ENCODE measurements at regions not wholly inside any gene's neighbourhood (a gene's known extent, or its start where the extent isn't known, plus 50 kb on each side); places are given as distances from the start of the nearest gene placed in this dataset.
"Not testable (repeated sequence)": the region's sequence is repeated elsewhere in the genome, so short reads cannot be mapped to it uniquely, and the experiment has no call there.

- WGBS, 10 experiments, result no CpG with 5 or more reads among the region's 10 CpGs
Observed at GRCh38 chr18:15001795-15002107, 253.8 kb downstream of the ANKRD30B start.

GRCh38 chr18:15002765-15003164, 254.8 kb downstream of the ANKRD30B start:
- H3K27ac ChIP-seq; ATAC-seq (replicated peaks in 6 of 8); H3K4me1 ChIP-seq (replicated peaks in 1 of 2); H3K4me3 ChIP-seq; in situ Hi-C loops (cut with MboI; ENCODE audit: low pct_unique_long_range_greater_than_20kb in 2 of 9, low sequenced_read_pairs in 9 of 9, unreplicated experiment in 9 of 9): not testable (repeated sequence)
- WGBS, 10 experiments, result no CpG with 5 or more reads among the region's 3 CpGs

More at GRCh38 chr18:15001795-15002107, 253.8 kb downstream of the ANKRD30B start:
- ATAC-seq (replicated peaks in 6 of 8); H3K27ac ChIP-seq; H3K4me1 ChIP-seq (replicated peaks in 1 of 2); in situ Hi-C loops (cut with MboI; ENCODE audit: low pct_unique_long_range_greater_than_20kb in 2 of 9, low sequenced_read_pairs in 9 of 9, unreplicated experiment in 9 of 9); H3K4me3 ChIP-seq: not testable (repeated sequence)

GRCh38 chr18:15003231-15003630, 255.3 kb downstream of the ANKRD30B start:
- ATAC-seq (replicated peaks in 6 of 8); H3K27ac ChIP-seq; H3K4me1 ChIP-seq (replicated peaks in 1 of 2); H3K4me3 ChIP-seq; in situ Hi-C loops (cut with MboI; ENCODE audit: low pct_unique_long_range_greater_than_20kb in 2 of 9, low sequenced_read_pairs in 9 of 9, unreplicated experiment in 9 of 9): not testable (repeated sequence)
- no CpG with 5 or more reads among the region's 12 CpGs for WGBS, 10 experiments

- H3K4me3 ChIP-seq, result not testable (repeated sequence)
Observed at GRCh38 chr18:15003636-15004269, 255.8 kb downstream of the ANKRD30B start.

GRCh38 chr18:15004270-15004973, 256.4 kb downstream of the ANKRD30B start:
- H3K27ac ChIP-seq; H3K4me3 ChIP-seq; H3K4me1 ChIP-seq (replicated peaks in 1 of 2); ATAC-seq (replicated peaks in 6 of 8); in situ Hi-C loops (cut with MboI; ENCODE audit: low pct_unique_long_range_greater_than_20kb in 2 of 9, low sequenced_read_pairs in 9 of 9, unreplicated experiment in 9 of 9): not testable (repeated sequence)
- 80% methylated on average over 2 of the region's 22 CpGs; no CpG with 5 or more reads in 8 of the 10 experiments for WGBS, 10 experiments

More at GRCh38 chr18:15003636-15004269, 255.8 kb downstream of the ANKRD30B start:
- 40% methylated on average over 2 of the region's 18 CpGs; no CpG with 5 or more reads in 9 of the 10 experiments for WGBS, 10 experiments
- H3K27ac ChIP-seq; in situ Hi-C loops (cut with MboI; ENCODE audit: low pct_unique_long_range_greater_than_20kb in 2 of 9, low sequenced_read_pairs in 9 of 9, unreplicated experiment in 9 of 9); H3K4me1 ChIP-seq (replicated peaks in 1 of 2); ATAC-seq (replicated peaks in 6 of 8): not testable (repeated sequence)

- Histone ChIP-seq H3K4me3 (no peak overlapping the region), H3K4me1 (replicated peaks in 1 of 2) (no peaks in the 10 kb centered on the region), H3K27ac (no peak overlapping the region)
- whole genome bisulfite sequencing, 10 experiments, result 60% methylated on average over 1 of the region's 28 CpGs; no CpG with 5 or more reads in 9 of the 10 experiments
- in situ Hi-C loops (cut with MboI; ENCODE audit: low pct_unique_long_range_greater_than_20kb in 2 of 9, low sequenced_read_pairs in 9 of 9, unreplicated experiment in 9 of 9), result no loop called here
- ATAC-seq (replicated peaks in 6 of 8), result no peak
Observed at GRCh38 chr18:15005313-15006130, 257.6 kb downstream of the ANKRD30B start.

GRCh38 chr18:15006616-15007015, 258.6 kb downstream of the ANKRD30B start:
- H3K4me3 ChIP-seq; ATAC-seq (replicated peaks in 6 of 8); in situ Hi-C loops (cut with MboI; ENCODE audit: low pct_unique_long_range_greater_than_20kb in 2 of 9, low sequenced_read_pairs in 9 of 9, unreplicated experiment in 9 of 9); H3K4me1 ChIP-seq (replicated peaks in 1 of 2); H3K27ac ChIP-seq: not testable (repeated sequence)
- WGBS, 10 experiments, result 0 to 60% (median 33%) methylated on average over 1 to 2 of the region's 3 CpGs; no CpG with 5 or more reads in 5 of the 10 experiments

GRCh38 chr18:15026041-15026440, 278.1 kb downstream of the ANKRD30B start:
- ATAC-seq (replicated peaks in 6 of 8); H3K27ac ChIP-seq; H3K4me3 ChIP-seq; H3K4me1 ChIP-seq (replicated peaks in 1 of 2); in situ Hi-C loops (cut with MboI; ENCODE audit: low pct_unique_long_range_greater_than_20kb in 2 of 9, low sequenced_read_pairs in 9 of 9, unreplicated experiment in 9 of 9): not testable (repeated sequence)

GRCh38 chr18:15028037-15028436, 280.1 kb downstream of the ANKRD30B start:
- 0 to 71% (median 10%) methylated on average over 2 to 4 of the region's 4 CpGs; no CpG with 5 or more reads in 7 of the 10 experiments for WGBS, 10 experiments
- H3K4me3 ChIP-seq; H3K27ac ChIP-seq; H3K4me1 ChIP-seq (replicated peaks in 1 of 2); in situ Hi-C loops (cut with MboI; ENCODE audit: low pct_unique_long_range_greater_than_20kb in 2 of 9, low sequenced_read_pairs in 9 of 9, unreplicated experiment in 9 of 9): not testable (repeated sequence)
- ATAC-seq (replicated peaks in 6 of 8), result peak in 2 of 8 experiments; percentile 66 to 73

GRCh38 chr18:15060279-15060880, 312.4 kb downstream of the ANKRD30B start:
- H3K27ac ChIP-seq; in situ Hi-C loops (cut with MboI; ENCODE audit: low pct_unique_long_range_greater_than_20kb in 2 of 9, low sequenced_read_pairs in 9 of 9, unreplicated experiment in 9 of 9); H3K4me3 ChIP-seq; ATAC-seq (replicated peaks in 6 of 8); H3K4me1 ChIP-seq (replicated peaks in 1 of 2): not testable (repeated sequence)
- 0 to 40% methylated on average over 1 of the region's 12 CpGs; no CpG with 5 or more reads in 8 of the 10 experiments for WGBS, 10 experiments

- H3K4me3 ChIP-seq; ATAC-seq (replicated peaks in 6 of 8); in situ Hi-C loops (cut with MboI; ENCODE audit: low pct_unique_long_range_greater_than_20kb in 2 of 9, low sequenced_read_pairs in 9 of 9, unreplicated experiment in 9 of 9); H3K4me1 ChIP-seq (replicated peaks in 1 of 2); H3K27ac ChIP-seq: not testable (repeated sequence)
- WGBS, 10 experiments, result 0 to 100% (median 84%) methylated on average over 1 to 3 of the region's 9 CpGs; no CpG with 5 or more reads in 6 of the 10 experiments
Observed at GRCh38 chr18:15061289-15061896, 313.4 kb downstream of the ANKRD30B start.

- H3K4me1 ChIP-seq (replicated peaks in 1 of 2); H3K27ac ChIP-seq; H3K4me3 ChIP-seq; in situ Hi-C loops (cut with MboI; ENCODE audit: low pct_unique_long_range_greater_than_20kb in 2 of 9, low sequenced_read_pairs in 9 of 9, unreplicated experiment in 9 of 9): not testable (repeated sequence)
- WGBS, 10 experiments, result 0 to 50% (median 30%) methylated on average over 1 to 2 of the region's 2 CpGs; no CpG with 5 or more reads in 2 of the 10 experiments
- peak in 1 of 8 experiments; percentile 24 for ATAC-seq (replicated peaks in 6 of 8)
Observed at GRCh38 chr18:15066434-15066833, 318.5 kb downstream of the ANKRD30B start.
